A673 (cell line): ENCODE measurements at regions not wholly inside any gene's neighbourhood (a gene's known extent, or its start where the extent isn't known, plus 50 kb on each side); places are given as distances from the start of the nearest gene placed in this dataset.

ENCODE experiments used
- BruUV-seq: library from RNA; stranded (reverse); fragments of 400-500 nt; replicated peaks from 2 replicates; lab custom pipeline; 2021; lab: Mats Ljungman, UMichigan
- CTCF ChIA-PET: fragments of 300-600 bp; sonication (Branson Sonifier 250); formaldehyde crosslinking; loops from one replicate; lab custom pipeline; 2022; ENCODE audit warnings: antibody characterized with exemption; lab: Charles Lee
- POLR2A ChIA-PET: fragments of 300-600 bp; sonication (Branson Sonifier 250); formaldehyde crosslinking; loops from one replicate; lab custom pipeline; 2022; ENCODE audit warnings: antibody characterized with exemption; ENCODE audit not compliant: low non-redundant PET; lab: Charles Lee
- DNase-seq: peaks from one replicate; pipeline ENCODE4 v3.0.0-alpha.2; 2015; ENCODE audit warnings: low spot score
- H3K27ac ChIP-seq: fragments of 200-600 bp; sonication (generic); 2 replicates; pipeline ENCODE4 v1.5.1; 2016; ENCODE audit warnings: mixed run types, low read depth, mild to moderate bottlenecking, mixed read lengths, antibody characterized with exemption, low read length; ENCODE audit not compliant: poor library complexity, severe bottlenecking
- H3K27me3 ChIP-seq: fragments of 200-600 bp; sonication (generic); replicated peaks from 2 replicates; pipeline ENCODE4 v1.6.1; 2017; ENCODE audit warnings: mixed run types, low read depth, mild to moderate bottlenecking, mixed read lengths, antibody characterized with exemption, low read length; ENCODE audit not compliant: insufficient read depth, poor library complexity
- H3K36me3 ChIP-seq: fragments of 200-600 bp; sonication (generic); 2 replicates; pipeline ENCODE4 v1.6.1; 2016; ENCODE audit warnings: mixed run types, mild to moderate bottlenecking, mixed read lengths, antibody characterized with exemption, low read length; ENCODE audit not compliant: insufficient read depth, poor library complexity, severe bottlenecking
- H3K4me1 ChIP-seq: fragments of 200-600 bp; sonication (generic); 2 replicates; pipeline ENCODE4 v1.6.1; 2017; ENCODE audit warnings: mixed run types, mild to moderate bottlenecking, mixed read lengths, antibody characterized with exemption, low read length; ENCODE audit not compliant: insufficient read depth, poor library complexity, severe bottlenecking
- H3K4me3 ChIP-seq: fragments of 200-600 bp; sonication (generic); 2 replicates; pipeline ENCODE4 v1.5.1; 2016; ENCODE audit warnings: low read depth, mixed run types, mild to moderate bottlenecking, mixed read lengths, low read length; ENCODE audit not compliant: poor library complexity, severe bottlenecking
- H3K9me3 ChIP-seq: fragments of 200-600 bp; sonication (generic); 2 replicates; pipeline ENCODE4 v1.6.1; 2016; ENCODE audit warnings: mixed run types, low read depth, mild to moderate bottlenecking, mixed read lengths, antibody characterized with exemption, low read length; ENCODE audit not compliant: poor library complexity, severe bottlenecking
- CTCF ChIP-seq: fragments of 300-800, 200-600 bp; sonication (generic); conservative IDR thresholded peaks from 2 replicates; pipeline ENCODE4 v1.5.1; 2017; ENCODE audit warnings: low read depth, mild to moderate bottlenecking, antibody characterized with exemption, low read length, moderate library complexity, mixed read lengths
- EZH2 ChIP-seq: fragments of 200-600 bp; sonication (generic); IDR thresholded peaks from 2 replicates; pipeline ENCODE4 v1.6.1; 2017; ENCODE audit warnings: borderline replicate concordance, low read depth, mild to moderate bottlenecking, mixed read lengths, antibody characterized with exemption, low read length; ENCODE audit not compliant: poor library complexity, severe bottlenecking
- intact Hi-C: fragments of 100-400 bp; cut with micrococcal nuclease; formaldehyde crosslinking; loops from one replicate; pipeline ENCODE4 v1.10.0; 2022; ENCODE audit not compliant: unreplicated experiment

DNA sequence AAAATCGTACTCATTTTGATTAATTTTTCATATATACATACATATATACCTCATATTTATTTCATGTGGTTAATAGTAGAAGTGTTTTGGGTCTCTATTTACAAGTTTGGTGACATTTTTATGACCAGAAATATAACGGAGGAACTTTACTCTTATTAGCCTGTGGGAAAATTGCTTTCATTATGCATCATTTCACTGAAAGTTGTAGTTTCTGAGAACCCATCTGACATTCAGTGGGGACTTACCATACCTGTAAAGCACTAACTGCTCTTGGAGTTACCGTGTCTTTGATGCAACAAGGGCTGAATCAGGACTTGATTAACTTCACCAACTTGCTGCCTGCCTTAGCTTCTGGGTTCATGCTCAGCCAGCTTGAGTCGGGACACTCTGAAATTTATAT is 49.9 kb upstream of the ITPKB start:
- CTCF ChIA-PET, result no interaction called here
- Histone ChIP-seq H3K9me3 (no peaks in the 10 kb centered on the region), H3K27me3 (no peaks in the 10 kb centered on the region), H3K36me3 (no peaks in the 10 kb centered on the region), H3K27ac (no peak overlapping the region), H3K4me3 (no peak overlapping the region), H3K4me1 (no peaks in the 10 kb centered on the region)
- intact Hi-C loops, result no loop called here
- DNase-seq, result no peak
- POLR2A ChIA-PET, result no interaction called here
- no TSS peak for BruUV-seq
- no peak for TF ChIP-seq EZH2
- TF ChIP-seq CTCF, result no peak
